GM23338 (cell line): ENCODE measurements at regions not wholly inside any gene's neighbourhood (a gene's known extent, or its start where the extent isn't known, plus 50 kb on each side); places are given as distances from the start of the nearest gene placed in this dataset.

Experiments used
- ATAC-seq: fragments of 200-7000 bp; cut with Tn5 transposase; 3 replicates; pipeline ENCODE4 v1.9.1; 2020
- DNase-seq: peaks from one replicate; pipeline ENCODE4 v3.0.0-alpha.2; 2015; ENCODE audit warnings: low spot score
- H2AFZ ChIP-seq: fragments of 200-600 bp; sonication (generic); 2 replicates; pipeline ENCODE4 v1.8.0; 2016; ENCODE audit warnings: antibody characterized with exemption, mild to moderate bottlenecking, moderate library complexity
- H3F3A ChIP-seq: fragments of 200-600 bp; sonication (generic); replicated peaks from 2 replicates; pipeline ENCODE4 v1.8.0; 2017; ENCODE audit warnings: antibody characterized with exemption, mixed run types, low read depth
- H3K27ac ChIP-seq: fragments of 200-600 bp; sonication (generic); 2 replicates; pipeline ENCODE4 v1.6.1; 2016; ENCODE audit warnings: low read depth
- H3K27me3 ChIP-seq: fragments of 200-600 bp; sonication (generic); 2 replicates; pipeline ENCODE4 v1.8.0; 2016; ENCODE audit warnings: mild to moderate bottlenecking, mixed run types, moderate library complexity; ENCODE audit not compliant: insufficient read depth
- H3K36me3 ChIP-seq: fragments of 200-600 bp; sonication (generic); 2 replicates; pipeline ENCODE4 v1.8.0; 2016; ENCODE audit warnings: mild to moderate bottlenecking; ENCODE audit not compliant: insufficient read depth
- H3K4me1 ChIP-seq: fragments of 200-600 bp; sonication (generic); 2 replicates; pipeline ENCODE4 v1.8.0; 2016; ENCODE audit warnings: mild to moderate bottlenecking, moderate library complexity; ENCODE audit not compliant: insufficient read depth
- H3K4me2 ChIP-seq: fragments of 200-600 bp; sonication (generic); 2 replicates; pipeline ENCODE4 v1.7.1; 2017; ENCODE audit warnings: mixed run types
- H3K4me3 ChIP-seq: fragments of 200-600 bp; sonication (generic); 2 replicates; pipeline ENCODE4 v1.6.1; 2016; ENCODE audit warnings: mixed run types
- H3K79me2 ChIP-seq: fragments of 200-600 bp; sonication (generic); replicated peaks from 2 replicates; pipeline ENCODE4 v1.8.0; 2017; ENCODE audit warnings: mild to moderate bottlenecking; ENCODE audit not compliant: insufficient read depth
- H3K9me2 ChIP-seq: fragments of 200-600 bp; sonication (generic); 2 replicates; pipeline ENCODE4 v1.8.0; 2017; ENCODE audit not compliant: insufficient read depth
- H4K20me1 ChIP-seq: fragments of 200-600 bp; sonication (generic); replicated peaks from 2 replicates; pipeline ENCODE4 v1.8.0; 2017; ENCODE audit warnings: mild to moderate bottlenecking; ENCODE audit not compliant: insufficient read depth
- H3K27ac Mint-ChIP-seq: 2 replicates; pipeline ENCODE4 v1.8.0; 2020; ENCODE audit warnings: inconsistent platforms, mild to moderate bottlenecking, moderate library complexity, mixed read lengths
- H3K27me3 Mint-ChIP-seq: 3 replicates; pipeline ENCODE4 v1.8.0; 2022; ENCODE audit warnings: low read depth, mild to moderate bottlenecking, moderate library complexity, mixed read lengths, inconsistent platforms; ENCODE audit not compliant: insufficient read depth, poor library complexity
- H3K36me3 Mint-ChIP-seq: 3 replicates; pipeline ENCODE4 v1.8.0; 2021; ENCODE audit warnings: low read depth, mild to moderate bottlenecking, inconsistent platforms, moderate library complexity, mixed read lengths
- H3K4me1 Mint-ChIP-seq: 3 replicates; pipeline ENCODE4 v1.8.0; 2020; ENCODE audit warnings: mild to moderate bottlenecking, inconsistent platforms, mixed read lengths
- H3K4me3 Mint-ChIP-seq: 3 replicates; pipeline ENCODE4 v1.8.0; 2021; ENCODE audit warnings: moderate library complexity, mild to moderate bottlenecking, inconsistent platforms, mixed read lengths
- H3K9me3 Mint-ChIP-seq: 3 replicates; pipeline ENCODE4 v1.8.0; 2020; ENCODE audit warnings: moderate library complexity, mild to moderate bottlenecking, inconsistent platforms, mixed read lengths
- CREB1 ChIP-seq: fragments of 250-450 bp; sonication (Bioruptor Pico); IDR thresholded peaks from 2 replicates; pipeline ENCODE4 v1.5.0; 2020; ENCODE audit warnings: low read depth, mild to moderate bottlenecking, moderate library complexity
- ETS1 ChIP-seq: IDR thresholded peaks from 2 replicates; pipeline ENCODE4 v1.6.1; 2016; ENCODE audit warnings: antibody characterized with exemption
- EZH2 ChIP-seq: fragments of 200-600 bp; sonication (generic); IDR thresholded peaks from one replicate; pipeline ENCODE4 v1.8.0; 2017; ENCODE audit warnings: antibody characterized with exemption, mild to moderate bottlenecking, low read depth; ENCODE audit not compliant: unreplicated experiment
- EZH2phosphoT487 ChIP-seq: fragments of 200-600 bp; sonication (generic); IDR thresholded peaks from one replicate; pipeline ENCODE4 v1.8.1; 2018; ENCODE audit warnings: antibody characterized with exemption; ENCODE audit not compliant: unreplicated experiment
- JUNB ChIP-seq: IDR thresholded peaks from one replicate; pipeline ENCODE4 v1.6.1; 2016; ENCODE audit warnings: antibody characterized with exemption; ENCODE audit not compliant: unreplicated experiment
- NANOG ChIP-seq: IDR thresholded peaks from 2 replicates; pipeline ENCODE4 v1.6.1; 2016; ENCODE audit warnings: antibody characterized with exemption, borderline replicate concordance
- POLR2AphosphoS5 ChIP-seq: IDR thresholded peaks from 2 replicates; pipeline ENCODE4 v1.6.1; 2016; ENCODE audit warnings: antibody characterized with exemption, low read depth
- STAT1 ChIP-seq: IDR thresholded peaks from one replicate; pipeline ENCODE4 v1.6.1; 2016; ENCODE audit warnings: antibody characterized with exemption; ENCODE audit not compliant: unreplicated experiment
- ZNF114 ChIP-seq: fragments of 250-450 bp; sonication (Bioruptor Pico); IDR thresholded peaks from 2 replicates; pipeline ENCODE4 v1.5.0; 2020; ENCODE audit warnings: mild to moderate bottlenecking, moderate library complexity
- ZNF331 ChIP-seq: fragments of 250-450 bp; sonication (Bioruptor Pico); IDR thresholded peaks from 2 replicates; pipeline ENCODE4 v1.5.0; 2020; ENCODE audit warnings: low read depth, mild to moderate bottlenecking, moderate library complexity
- TF ChIP-seq, protein P1 (sequence below): fragments of 250-450 bp; sonication (Bioruptor Pico); IDR thresholded peaks from 2 replicates; pipeline ENCODE4 v1.5.0; 2020; ENCODE audit warnings: mild to moderate bottlenecking, moderate library complexity
- TF ChIP-seq, protein P2 (sequence below): IDR thresholded peaks from one replicate; pipeline ENCODE4 v1.6.1; 2018; ENCODE audit warnings: antibody characterized with exemption; ENCODE audit not compliant: unreplicated experiment
- TF ChIP-seq, protein P3 (sequence below), 2 experiments: fragments of 200-600 bp in 1 of 2; sonication (generic) in 1 of 2; conservative IDR thresholded peaks; 2 replicates each; pipeline versions ENCODE4 v1.5.1 to v1.6.1; 2016 to 2017; ENCODE audit warnings: antibody characterized with exemption in 2 of 2, low read depth in 2 of 2, mild to moderate bottlenecking in 2 of 2, moderate library complexity in 1 of 2

GRCh38 chr12:77678621-77679020 is 152.1 kb upstream of the NAV3 start (continued):
- TF ChIP-seq CREB1 (CRISPR knock-in tag) (no peak), ZNF331 (no peak)

- Histone ChIP-seq H3K4me2 (no peak overlapping the region), H3K27ac (no peak overlapping the region)
Measured at GRCh38 chr12:77667101-77667500, 163.6 kb upstream of the NAV3 start.

More at GRCh38 chr12:77667101-77667500, 163.6 kb upstream of the NAV3 start:
- Histone ChIP-seq H3K9me2 (no peaks in the 10 kb centered on the region), H3K79me2 (no peaks in the 10 kb centered on the region), H3K36me3 (no peaks in the 10 kb centered on the region), H3F3A (no peaks in the 10 kb centered on the region), H4K20me1 (no peaks in the 10 kb centered on the region), H2AFZ (no peak overlapping the region), H3K27me3 (no peaks in the 10 kb centered on the region), H3K4me1 (no peaks in the 10 kb centered on the region), H3K4me3 (no peak overlapping the region)
- Mint-ChIP-seq H3K9me3 (peaks cover 4% of the 10 kb centered on the region; the same call in 2 of the 3 replicates), H3K27ac (no peak overlapping the region), H3K4me1 (no peaks in the 10 kb centered on the region), H3K27me3 (no peaks in the 10 kb centered on the region), H3K4me3 (no peak overlapping the region), H3K36me3 (peaks cover 5% of the 10 kb centered on the region; the same call in 1 of the 3 replicates)
- no peak for TF ChIP-seq ETS1
- no peak for TF ChIP-seq ZNF114 (CRISPR knock-in tag)
- no peak for TF ChIP-seq EZH2phosphoT487
- TF ChIP-seq, protein P1, sequence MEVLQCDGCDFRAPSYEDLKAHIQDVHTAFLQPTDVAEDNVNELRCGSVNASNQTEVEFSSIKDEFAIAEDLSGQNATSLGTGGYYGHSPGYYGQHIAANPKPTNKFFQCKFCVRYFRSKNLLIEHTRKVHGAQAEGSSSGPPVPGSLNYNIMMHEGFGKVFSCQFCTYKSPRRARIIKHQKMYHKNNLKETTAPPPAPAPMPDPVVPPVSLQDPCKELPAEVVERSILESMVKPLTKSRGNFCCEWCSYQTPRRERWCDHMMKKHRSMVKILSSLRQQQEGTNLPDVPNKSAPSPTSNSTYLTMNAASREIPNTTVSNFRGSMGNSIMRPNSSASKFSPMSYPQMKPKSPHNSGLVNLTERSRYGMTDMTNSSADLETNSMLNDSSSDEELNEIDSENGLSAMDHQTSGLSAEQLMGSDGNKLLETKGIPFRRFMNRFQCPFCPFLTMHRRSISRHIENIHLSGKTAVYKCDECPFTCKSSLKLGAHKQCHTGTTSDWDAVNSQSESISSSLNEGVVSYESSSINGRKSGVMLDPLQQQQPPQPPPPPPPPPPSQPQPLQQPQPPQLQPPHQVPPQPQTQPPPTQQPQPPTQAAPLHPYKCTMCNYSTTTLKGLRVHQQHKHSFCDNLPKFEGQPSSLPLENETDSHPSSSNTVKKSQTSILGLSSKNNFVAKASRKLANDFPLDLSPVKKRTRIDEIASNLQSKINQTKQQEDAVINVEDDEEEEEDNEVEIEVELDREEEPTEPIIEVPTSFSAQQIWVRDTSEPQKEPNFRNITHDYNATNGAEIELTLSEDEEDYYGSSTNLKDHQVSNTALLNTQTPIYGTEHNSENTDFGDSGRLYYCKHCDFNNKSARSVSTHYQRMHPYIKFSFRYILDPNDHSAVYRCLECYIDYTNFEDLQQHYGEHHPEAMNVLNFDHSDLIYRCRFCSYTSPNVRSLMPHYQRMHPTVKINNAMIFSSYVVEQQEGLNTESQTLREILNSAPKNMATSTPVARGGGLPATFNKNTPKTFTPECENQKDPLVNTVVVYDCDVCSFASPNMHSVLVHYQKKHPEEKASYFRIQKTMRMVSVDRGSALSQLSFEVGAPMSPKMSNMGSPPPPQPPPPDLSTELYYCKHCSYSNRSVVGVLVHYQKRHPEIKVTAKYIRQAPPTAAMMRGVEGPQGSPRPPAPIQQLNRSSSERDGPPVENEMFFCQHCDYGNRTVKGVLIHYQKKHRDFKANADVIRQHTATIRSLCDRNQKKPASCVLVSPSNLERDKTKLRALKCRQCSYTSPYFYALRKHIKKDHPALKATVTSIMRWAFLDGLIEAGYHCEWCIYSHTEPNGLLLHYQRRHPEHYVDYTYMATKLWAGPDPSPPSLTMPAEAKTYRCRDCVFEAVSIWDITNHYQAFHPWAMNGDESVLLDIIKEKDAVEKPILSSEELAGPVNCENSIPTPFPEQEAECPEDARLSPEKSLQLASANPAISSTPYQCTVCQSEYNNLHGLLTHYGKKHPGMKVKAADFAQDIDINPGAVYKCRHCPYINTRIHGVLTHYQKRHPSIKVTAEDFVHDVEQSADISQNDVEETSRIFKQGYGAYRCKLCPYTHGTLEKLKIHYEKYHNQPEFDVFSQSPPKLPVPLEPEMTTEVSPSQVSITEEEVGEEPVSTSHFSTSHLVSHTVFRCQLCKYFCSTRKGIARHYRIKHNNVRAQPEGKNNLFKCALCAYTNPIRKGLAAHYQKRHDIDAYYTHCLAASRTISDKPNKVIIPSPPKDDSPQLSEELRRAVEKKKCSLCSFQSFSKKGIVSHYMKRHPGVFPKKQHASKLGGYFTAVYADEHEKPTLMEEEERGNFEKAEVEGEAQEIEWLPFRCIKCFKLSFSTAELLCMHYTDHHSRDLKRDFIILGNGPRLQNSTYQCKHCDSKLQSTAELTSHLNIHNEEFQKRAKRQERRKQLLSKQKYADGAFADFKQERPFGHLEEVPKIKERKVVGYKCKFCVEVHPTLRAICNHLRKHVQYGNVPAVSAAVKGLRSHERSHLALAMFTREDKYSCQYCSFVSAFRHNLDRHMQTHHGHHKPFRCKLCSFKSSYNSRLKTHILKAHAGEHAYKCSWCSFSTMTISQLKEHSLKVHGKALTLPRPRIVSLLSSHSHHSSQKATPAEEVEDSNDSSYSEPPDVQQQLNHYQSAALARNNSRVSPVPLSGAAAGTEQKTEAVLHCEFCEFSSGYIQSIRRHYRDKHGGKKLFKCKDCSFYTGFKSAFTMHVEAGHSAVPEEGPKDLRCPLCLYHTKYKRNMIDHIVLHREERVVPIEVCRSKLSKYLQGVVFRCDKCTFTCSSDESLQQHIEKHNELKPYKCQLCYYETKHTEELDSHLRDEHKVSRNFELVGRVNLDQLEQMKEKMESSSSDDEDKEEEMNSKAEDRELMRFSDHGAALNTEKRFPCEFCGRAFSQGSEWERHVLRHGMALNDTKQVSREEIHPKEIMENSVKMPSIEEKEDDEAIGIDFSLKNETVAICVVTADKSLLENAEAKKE = no peak
- TF ChIP-seq, protein P2, sequence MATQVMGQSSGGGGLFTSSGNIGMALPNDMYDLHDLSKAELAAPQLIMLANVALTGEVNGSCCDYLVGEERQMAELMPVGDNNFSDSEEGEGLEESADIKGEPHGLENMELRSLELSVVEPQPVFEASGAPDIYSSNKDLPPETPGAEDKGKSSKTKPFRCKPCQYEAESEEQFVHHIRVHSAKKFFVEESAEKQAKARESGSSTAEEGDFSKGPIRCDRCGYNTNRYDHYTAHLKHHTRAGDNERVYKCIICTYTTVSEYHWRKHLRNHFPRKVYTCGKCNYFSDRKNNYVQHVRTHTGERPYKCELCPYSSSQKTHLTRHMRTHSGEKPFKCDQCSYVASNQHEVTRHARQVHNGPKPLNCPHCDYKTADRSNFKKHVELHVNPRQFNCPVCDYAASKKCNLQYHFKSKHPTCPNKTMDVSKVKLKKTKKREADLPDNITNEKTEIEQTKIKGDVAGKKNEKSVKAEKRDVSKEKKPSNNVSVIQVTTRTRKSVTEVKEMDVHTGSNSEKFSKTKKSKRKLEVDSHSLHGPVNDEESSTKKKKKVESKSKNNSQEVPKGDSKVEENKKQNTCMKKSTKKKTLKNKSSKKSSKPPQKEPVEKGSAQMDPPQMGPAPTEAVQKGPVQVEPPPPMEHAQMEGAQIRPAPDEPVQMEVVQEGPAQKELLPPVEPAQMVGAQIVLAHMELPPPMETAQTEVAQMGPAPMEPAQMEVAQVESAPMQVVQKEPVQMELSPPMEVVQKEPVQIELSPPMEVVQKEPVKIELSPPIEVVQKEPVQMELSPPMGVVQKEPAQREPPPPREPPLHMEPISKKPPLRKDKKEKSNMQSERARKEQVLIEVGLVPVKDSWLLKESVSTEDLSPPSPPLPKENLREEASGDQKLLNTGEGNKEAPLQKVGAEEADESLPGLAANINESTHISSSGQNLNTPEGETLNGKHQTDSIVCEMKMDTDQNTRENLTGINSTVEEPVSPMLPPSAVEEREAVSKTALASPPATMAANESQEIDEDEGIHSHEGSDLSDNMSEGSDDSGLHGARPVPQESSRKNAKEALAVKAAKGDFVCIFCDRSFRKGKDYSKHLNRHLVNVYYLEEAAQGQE = no peak
- TF ChIP-seq CREB1 (CRISPR knock-in tag) = no peak
- TF ChIP-seq EZH2 = no peak
- TF ChIP-seq, protein P3, sequence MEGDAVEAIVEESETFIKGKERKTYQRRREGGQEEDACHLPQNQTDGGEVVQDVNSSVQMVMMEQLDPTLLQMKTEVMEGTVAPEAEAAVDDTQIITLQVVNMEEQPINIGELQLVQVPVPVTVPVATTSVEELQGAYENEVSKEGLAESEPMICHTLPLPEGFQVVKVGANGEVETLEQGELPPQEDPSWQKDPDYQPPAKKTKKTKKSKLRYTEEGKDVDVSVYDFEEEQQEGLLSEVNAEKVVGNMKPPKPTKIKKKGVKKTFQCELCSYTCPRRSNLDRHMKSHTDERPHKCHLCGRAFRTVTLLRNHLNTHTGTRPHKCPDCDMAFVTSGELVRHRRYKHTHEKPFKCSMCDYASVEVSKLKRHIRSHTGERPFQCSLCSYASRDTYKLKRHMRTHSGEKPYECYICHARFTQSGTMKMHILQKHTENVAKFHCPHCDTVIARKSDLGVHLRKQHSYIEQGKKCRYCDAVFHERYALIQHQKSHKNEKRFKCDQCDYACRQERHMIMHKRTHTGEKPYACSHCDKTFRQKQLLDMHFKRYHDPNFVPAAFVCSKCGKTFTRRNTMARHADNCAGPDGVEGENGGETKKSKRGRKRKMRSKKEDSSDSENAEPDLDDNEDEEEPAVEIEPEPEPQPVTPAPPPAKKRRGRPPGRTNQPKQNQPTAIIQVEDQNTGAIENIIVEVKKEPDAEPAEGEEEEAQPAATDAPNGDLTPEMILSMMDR (conservative IDR thresholded peaks at IDR 0.05; ENCODE audit: low read depth in 2 of 2) = no peak
- no peak for TF ChIP-seq STAT1
- TF ChIP-seq ZNF331 = no peak
- TF ChIP-seq JUNB = no peak
- TF ChIP-seq NANOG = no peak
- no peak for TF ChIP-seq POLR2AphosphoS5
- DNase-seq (no peak), ATAC-seq (no peak)
